IPS-NIHi11 (cell line): ENCODE measurements at regions not wholly inside any gene's neighbourhood (a gene's known extent, or its start where the extent isn't known, plus 50 kb on each side); places are given as distances from the start of the nearest gene placed in this dataset.
"Not testable (repeated sequence)": the region's sequence is repeated elsewhere in the genome, so short reads cannot be mapped to it uniquely, and the experiment has no call there.

Experiments used
- DNase-seq: peaks from one replicate; pipeline ENCODE4 v3.0.0; 2012; ENCODE audit warnings: mixed read lengths, low spot score

DNA sequence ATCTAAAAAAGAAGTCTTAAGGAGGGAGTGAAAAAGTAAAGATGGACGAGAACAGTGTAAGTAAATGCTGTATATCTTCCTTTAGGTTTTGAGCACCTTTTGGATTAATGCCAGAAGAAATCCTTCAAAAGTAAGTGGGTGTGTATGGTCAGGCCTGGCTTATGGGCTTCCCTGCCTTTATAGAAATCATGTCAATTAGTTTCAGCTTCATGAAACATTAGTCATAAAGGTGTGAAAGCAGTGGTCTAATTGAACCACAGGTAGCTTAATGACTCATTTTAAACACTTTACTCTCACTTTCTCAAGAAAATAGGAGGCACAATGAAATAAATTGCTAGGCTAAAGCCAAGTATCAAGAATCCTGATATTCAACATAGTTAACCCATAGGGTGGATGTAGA is 467.4 kb upstream of the DPPA4 start:
- DNase-seq, result no peak

DNA sequence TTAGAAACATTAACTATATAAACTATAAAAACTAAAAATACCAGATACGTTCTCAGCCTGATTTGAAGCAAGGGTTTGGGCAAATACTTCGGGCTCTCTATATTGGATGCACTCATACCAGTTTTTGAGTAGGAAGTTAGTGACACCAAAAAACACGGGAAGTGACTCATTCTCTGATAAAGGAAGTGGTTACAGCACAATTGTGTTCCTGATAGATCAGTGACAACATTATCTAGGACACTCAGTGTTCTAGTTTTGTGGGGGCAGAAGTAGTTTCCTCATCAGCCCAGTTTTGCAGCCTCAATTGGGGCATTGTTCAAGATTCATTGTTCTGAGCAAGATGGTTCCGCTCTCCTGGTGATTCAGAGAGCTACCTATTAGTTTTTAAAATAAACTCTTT is 469.6 kb upstream of the DPPA4 start:
- DNase-seq, result no peak

DNA sequence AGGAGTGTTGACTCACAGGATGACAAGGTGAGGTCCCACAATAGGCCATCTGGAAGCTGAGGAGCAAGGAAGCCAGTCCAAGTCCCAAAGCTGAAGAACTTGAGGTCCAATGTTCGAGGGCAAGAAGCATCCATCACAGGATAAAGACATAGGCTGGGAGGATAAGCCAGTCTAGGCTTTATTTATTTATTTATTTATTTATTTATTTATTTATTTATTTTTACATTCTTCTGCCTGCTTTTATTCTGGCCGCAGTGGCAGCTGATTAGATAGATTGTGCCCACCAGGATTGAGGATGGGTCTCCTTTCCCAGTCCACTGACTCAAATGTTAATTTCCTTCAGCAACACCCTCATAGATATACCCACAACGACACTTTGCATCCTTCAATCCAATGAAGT is 472.2 kb upstream of the DPPA4 start:
- DNase-seq, result no peak

DNA sequence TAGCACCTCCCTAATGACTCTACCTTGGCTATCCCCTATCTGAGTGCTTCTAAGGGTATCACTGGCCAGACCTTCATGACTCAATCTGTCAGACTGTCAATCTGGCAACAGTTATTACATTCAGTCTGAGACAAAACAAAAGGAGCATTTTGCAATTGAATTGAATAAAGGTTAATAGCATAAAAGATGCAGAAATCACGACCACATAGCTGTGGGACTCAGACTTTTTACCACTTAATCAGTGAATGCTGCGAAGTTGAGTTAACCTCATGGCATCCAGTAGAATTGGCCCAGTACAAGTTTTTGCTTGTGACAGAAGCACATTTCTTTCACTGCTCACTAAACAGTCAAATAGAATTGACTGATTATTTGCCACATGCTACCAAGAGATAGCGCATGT is 480.7 kb upstream of the DPPA4 start:
- no peak for DNase-seq

DNA sequence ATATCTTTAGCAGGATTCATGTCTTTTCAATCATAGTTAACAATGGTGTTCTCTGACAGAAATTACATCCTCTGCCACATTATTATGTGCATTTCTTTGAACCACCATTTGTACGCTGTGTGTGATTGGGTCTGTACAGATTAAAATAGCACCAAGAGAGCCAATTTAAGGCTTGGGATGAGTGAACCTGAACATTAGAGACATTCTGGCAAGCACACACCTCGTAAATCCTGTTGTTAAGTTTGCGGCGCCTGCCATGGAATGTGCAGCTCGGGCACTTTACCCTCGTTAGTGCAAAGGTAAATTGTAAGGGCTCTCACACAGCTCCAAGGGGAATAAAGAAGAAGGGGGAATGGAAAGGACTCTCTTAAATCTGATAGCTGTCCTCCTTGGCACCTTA is 482.4 kb upstream of the DPPA4 start:
- no peak for DNase-seq

DNA sequence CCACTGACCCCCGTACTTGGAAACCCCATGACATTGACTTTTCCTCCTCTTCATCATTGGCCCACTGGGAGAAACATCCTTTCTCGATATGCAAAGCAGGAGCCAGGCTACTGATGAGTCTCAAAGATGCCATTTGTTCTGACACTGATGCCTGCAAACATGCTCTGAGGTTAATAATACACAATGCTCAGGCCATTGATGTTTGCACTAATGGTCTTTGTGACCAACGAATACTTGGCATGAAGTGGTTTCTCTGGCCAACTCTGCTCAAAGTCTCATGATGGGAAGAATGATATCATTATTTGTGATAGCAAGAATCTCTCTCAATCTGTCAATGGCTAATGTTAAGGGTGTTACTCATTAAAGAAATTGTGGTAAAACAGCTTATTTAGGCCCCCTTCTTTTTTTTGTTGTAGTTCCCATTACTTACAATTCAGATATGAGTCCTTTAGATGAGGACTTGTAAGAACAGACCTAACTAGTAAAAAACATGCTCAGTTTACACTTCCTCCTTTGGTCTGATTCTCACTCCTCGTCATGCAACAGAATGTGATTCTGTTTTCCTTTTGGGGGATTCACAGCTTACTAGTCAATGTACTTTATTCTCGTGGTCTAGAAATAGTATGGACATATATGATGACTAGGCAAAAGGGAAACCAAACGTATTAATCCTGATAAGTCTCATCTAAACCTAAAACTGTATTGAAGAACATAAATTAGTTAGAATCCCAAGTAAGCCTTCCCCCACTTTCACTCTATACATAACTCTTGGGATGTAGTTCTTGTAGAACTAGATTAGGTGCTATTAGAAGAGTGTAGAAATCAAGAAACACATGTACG is 488.8 kb upstream of the DPPA4 start:
- DNase-seq, result no peak

DNA sequence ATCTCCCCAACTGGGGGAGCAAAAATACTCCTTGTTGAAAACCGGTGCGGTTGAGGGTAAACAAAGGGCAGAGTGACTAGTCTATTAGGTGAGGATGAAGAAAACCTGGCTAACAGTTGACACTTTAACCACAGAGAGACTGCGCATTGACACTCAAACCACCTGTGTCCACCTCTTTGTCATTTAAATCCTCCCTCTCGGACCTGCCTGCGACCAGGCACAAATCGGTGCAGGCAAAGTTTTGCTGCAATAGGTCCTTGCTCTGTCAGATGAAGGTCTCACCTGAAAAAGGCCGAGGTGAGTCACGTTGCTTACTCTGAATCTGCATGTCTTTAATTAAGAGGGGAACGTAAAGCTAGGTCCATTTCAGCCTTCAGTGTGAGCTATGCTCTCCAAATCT is 494.1 kb upstream of the DPPA4 start:
- DNase-seq, result peak; percentile 11

DNA sequence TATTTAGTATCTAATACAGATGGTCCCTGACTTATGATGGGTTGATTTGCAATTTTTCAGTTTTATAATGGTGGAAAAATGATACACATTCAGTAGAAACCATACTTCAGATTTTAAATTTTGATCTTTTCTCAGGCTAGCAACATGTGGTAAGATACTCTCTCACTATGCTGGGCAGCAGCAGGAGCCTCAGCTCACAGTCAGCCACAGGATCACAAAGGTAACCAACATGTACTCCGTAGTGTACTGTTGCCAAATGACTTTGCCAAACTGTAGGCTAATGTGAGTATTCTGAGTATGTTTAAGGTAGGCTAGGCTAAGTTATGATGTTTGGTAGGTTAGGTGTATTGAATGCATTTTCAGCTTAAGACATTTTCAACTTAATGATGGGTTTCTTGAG is 498.6 kb upstream of the DPPA4 start:
- no peak for DNase-seq

DNA sequence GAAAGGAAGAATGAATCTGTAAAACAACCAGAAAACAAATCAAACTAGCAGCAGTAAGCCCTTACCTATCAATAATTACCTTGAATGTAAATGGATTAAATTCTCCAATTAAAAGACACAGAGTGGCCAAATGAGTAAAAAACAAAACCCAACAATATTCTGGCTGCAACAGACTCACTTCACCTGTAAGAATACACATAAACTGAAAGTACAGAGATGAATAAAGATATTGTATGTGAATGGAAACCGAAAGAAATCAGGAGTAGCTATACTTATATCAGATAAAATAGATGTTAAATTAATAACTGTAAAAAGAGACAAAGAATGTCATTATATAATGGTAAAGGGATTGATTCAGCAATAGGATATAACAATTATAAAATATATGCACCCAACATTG is 514.5 kb upstream of the DPPA4 start:
- no peak for DNase-seq

DNA sequence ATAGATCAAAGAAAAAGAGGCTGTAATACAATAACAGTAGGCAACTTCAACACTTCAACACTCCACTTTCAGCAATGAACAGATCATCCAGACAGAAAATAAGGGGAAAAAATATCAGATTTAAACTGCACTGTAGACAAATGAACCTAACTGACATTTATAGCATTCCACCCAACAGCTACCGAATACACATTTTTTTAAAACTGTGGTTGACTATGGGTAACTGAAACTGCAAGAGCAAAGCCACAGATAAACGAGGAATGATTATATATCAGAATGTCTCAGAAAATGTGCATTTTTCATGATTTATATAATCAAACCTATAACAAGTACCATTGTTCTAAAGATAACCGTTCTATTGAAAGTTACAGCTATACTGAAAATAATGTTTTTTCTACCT is 514.9 kb upstream of the DPPA4 start:
- DNase-seq, result no peak

DNA sequence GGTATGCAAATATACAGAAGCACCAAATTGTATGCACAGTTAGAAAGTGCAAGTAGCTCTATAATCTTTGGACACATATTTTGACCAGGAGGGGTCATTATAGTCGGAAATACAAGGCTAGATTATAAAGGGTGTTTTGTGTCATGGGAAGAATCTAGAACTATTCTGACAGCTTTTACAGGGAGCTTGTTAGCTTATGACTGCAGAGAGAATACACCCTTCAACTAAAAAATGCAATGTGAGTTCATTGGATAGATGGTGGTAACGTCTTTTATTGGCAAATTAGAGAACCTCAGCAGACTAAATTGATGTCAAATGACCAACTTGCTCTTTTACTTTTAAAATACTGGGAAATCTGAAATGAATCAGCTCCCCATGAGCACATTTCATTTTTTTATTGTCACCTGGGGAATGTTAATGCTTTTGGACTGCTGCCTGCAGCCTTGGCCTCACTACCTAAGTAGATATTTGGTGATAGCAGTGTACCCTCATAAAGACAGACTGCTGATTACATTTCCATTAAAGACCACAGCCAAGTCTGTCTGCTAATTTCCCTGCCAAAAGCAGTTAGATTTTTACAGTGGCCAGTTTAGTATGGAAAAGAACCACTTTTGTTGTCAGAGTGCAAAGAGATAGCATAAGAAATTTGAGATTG is 515.9 kb upstream of the DPPA4 start:
- DNase-seq, result no peak

DNA sequence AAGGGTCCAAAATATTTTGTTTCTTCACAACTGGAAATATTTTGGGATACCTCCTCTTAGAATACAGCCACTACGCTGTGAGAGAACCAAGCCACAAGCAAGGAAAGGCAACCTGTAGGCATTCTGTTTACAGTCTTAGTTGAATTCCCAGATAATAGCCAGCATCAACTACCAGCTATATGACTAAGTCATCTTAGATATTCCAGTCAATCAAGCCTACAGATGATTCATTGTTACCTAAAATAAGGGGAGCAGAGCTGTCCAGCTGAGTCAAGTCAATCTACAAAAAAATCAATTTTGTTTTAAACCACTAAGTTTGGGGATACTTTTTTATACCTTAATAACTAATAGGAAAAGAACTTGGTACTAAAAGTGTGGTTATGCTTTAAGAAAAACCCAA is 526.4 kb upstream of the DPPA4 start:
- no peak for DNase-seq

DNA sequence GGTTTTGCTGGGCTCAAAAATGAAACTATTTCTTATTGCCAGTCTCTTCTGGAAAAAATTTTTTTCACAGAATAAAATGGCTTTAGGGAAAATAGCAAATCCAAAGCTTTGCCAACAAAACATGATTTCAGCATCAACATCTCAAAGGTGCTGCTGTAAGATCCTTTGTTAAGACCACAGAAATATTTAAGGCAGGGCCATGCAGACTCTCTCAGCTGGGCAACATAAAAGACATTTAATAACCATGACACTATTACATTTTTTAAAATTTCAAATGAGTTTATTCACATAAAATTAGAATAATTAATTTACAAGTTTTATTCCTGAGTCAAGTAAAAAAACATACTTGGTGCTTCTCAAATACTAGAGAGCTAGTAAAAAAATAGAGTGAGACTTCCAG is 527.1 kb upstream of the DPPA4 start:
- no peak for DNase-seq

DNA sequence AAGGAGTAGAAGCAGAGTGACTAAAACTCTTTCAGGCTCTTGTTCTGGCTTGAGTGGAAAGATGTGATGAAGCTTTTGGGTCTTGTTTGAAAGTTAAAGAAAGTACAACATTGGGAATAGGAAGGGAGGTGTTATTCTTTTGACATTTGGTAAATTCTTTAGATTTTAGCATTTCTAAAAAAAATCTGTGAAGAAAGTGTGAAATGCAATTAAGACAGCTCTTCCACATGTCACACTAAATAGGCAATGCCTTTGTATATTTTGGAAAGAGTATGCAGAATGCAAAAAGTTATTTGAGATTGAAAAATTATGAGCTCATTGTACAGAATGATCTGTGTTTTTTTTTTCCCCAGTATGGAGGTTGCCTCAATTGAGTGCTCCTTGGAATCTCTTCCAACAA is 532.2 kb upstream of the DPPA4 start:
- DNase-seq, result no peak

DNA sequence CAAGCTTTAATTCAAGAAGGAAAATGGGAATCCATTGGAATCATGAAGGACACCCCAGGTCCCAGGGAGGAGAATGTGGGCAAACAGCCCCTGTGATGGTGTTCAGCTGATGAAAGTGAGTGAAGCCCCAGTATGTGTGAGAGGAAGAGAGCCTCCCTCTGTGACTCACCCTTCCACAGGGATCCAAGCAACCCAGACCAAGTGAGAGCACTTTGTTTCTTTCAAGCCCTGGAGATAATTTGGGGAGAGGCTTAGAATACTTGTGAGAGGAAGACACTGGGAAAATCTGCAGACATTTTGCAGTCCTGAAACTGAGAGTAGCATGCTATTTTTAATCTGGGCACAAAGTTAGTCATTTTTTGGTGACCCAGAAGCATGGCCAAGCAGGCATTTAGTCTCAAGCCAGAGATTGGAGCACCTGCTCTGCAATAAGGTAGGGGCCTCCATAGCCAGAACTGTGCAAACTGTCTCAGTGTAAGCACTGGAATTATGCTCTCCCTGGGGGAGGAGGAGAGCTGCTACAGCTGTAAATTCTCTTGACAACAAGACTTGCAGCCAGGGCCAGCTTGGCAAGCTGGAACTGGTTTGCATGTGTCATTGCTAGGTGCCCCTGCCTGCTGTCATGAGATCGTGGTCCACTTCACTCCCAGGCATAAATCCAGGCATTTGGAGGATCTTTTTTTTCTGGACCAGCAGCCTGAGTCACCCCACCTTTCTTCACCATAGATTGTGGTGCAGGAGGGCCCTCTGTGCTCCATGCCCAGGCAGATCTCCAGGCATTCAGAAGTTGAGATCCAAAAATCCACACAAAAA is 537.8 kb upstream of the DPPA4 start:
- no peak for DNase-seq

DNA sequence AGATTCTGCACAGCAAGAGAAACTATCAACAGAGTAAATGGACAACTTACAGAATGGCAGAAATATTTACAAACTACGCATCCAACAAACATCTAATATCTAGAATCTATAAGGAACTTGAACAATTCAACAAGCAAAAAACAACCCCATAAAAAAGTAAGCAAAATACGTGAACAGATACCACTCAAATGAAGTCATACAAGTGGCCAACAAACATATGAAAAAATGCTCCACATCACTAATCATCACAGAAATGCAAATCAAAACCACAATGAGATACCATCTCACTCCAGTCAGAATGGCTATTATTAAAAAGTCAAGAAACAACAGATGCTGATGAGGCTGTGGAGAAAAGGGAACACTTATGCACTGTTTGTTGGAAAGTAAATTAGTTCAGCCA is 540.3 kb upstream of the DPPA4 start:
- not testable (repeated sequence) for DNase-seq

DNA sequence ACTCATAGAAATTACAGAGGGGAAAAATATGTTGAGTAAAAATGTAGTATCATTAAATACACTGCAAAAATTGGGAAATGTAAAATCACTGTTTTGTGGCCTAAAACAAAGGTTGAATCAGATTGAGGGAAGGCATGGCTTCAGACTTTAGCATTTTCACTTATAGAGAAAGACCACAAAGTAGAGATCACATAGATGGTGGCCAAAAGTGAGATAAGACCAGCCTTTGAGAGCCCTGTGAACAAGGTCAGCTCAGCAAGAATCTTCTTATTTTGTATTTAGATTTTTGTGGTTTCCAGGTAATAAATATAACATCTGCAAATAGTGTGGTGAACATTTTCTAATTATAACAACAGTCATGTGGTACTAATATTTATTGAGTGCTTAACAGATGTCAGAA is 544.8 kb upstream of the DPPA4 start:
- DNase-seq, result no peak

DNA sequence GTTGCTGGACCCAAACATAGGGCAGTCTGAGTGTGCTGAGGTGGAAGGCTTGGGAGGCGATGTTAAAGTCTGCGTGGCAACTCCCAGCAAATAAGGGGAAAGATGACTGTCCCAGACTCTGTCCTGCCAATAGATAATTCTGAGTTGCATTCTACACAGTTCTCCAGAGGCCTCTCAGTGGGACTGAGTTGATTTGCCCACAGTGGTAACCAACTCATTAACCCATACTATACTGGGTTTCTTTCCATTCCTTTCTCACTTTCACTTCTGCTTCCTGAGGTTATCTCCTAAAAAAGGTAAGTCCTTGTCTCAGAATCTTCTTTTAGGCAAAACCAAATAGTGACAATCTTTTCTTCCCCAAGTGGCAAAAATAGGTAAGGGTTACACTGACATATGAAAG is 549.9 kb upstream of the DPPA4 start:
- no peak for DNase-seq

DNA sequence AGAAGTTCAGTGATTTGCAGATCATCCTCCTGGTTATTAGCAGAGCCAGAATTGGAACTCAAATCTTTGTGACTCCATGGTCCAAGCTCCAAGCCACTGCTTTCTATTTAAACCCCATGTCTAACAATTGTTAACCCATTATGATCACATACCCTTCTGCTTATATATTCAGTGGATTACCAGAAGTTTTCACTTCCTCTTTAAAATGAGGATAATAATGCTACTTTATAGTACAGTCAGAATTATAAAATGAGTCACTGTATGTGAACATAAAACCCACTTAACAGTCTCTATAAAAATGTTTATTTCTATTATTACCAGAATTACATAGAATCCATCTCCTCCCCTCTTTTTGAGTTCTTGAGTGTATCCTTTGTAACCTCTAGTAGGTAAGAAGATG is 550.7 kb upstream of the DPPA4 start:
- DNase-seq, result no peak

DNA sequence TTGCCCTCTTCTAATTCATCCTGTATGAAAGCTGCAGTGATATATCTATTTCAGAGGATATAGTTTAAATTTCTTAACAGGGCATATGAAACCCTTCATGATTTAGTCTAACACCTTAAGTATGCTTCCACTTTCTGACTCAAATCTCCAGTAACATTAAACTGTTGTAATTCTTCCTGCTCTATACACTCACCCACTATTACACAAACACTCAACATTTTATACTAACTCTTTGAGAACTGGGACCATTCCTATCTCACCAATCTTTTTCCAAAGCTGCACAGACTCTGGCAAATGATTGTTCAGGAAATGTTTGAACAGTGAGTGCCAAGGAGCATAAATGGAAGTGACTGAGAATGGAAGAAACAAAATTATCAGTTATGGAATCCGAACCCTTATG is 560.4 kb upstream of the DPPA4 start:
- DNase-seq, result no peak

DNA sequence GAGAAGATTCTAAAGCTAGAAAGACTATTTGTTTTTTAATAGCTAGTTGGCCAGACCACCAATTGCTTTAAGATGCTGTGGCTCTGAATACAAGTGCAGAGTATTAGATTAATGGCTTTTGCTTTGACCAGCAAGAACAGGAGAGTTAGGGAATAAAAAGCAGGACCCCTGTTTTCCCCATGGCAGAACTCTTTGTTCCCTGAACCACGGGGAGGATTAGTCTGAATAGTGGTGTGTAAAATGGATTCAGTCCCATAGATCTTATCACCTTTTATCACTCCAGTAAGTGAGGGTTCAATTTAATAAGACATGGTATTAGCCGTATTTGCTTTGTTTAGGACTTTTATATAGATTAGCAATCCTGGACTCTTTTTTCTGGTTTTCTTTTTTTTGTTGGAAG is 562.6 kb upstream of the DPPA4 start:
- DNase-seq, result no peak

DNA sequence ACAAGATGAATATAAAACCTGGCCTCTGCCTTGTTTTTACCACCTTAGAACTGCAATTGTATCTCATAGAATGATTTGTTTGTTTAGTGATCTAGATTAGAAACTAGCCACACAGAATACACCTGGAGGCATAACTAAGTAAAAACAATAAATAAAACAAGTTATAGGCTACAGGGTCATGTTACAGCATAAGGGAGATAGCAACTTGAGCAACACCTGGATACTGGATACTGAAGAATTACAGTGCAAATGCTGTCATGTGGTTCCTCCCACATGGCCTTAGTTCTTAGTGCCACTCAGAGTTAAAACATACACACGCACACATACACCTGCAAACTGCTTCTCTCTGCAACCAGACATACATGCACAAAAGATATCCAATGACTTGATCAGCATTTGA is 563.4 kb upstream of the DPPA4 start:
- no peak for DNase-seq

DNA sequence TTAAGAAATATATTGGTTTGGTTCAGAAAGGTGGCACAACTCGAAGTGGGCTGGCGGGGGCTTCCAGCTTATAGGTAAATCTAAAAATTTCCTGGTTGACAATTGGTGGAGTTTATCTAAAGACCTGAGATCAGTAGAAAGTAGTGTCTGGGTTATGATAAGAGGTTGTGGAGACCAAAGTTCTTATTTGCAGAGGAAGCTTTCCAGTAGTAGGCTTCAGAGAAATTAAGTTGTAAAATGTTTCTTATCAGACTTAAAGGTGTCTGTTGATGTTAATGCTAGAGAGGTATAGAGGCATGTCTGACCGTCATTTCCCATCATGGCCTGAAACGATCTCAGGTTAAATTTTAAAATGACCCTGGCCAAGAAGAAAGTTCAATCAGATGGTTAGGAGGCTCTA is 565.2 kb upstream of the DPPA4 start:
- no peak for DNase-seq
